ENCODE measurements at regions not wholly inside any gene's neighbourhood (a gene's known extent, or its start where the extent isn't known, plus 50 kb on each side); places are given as distances from the start of the nearest gene placed in this dataset.

- H3K4me3 ChIP-seq, result no peak overlapping the region
- H3K27ac ChIP-seq, result no peak overlapping the region
- H3K4me1 ChIP-seq, result no peaks in the 10 kb centered on the region
- no peaks in the 10 kb centered on the region for H3K9me3 ChIP-seq
- no peak overlapping the region for H3K9ac ChIP-seq (ENCODE audit: low read depth in 2 of 2, low read length in 2 of 2)
- DNase-seq, result no peak
- no peak for TF ChIP-seq CTCF (IDR thresholded peaks at IDR 0.05)
- intact Hi-C loops (cut with DNase I), result no loop called here
- H3K36me3 ChIP-seq, result no peaks in the 10 kb centered on the region
- H3K27me3 ChIP-seq, result no peaks in the 10 kb centered on the region
Observed at GRCh38 chr3:66729687-66730393, 229.0 kb upstream of the LRIG1 start.

DNA sequence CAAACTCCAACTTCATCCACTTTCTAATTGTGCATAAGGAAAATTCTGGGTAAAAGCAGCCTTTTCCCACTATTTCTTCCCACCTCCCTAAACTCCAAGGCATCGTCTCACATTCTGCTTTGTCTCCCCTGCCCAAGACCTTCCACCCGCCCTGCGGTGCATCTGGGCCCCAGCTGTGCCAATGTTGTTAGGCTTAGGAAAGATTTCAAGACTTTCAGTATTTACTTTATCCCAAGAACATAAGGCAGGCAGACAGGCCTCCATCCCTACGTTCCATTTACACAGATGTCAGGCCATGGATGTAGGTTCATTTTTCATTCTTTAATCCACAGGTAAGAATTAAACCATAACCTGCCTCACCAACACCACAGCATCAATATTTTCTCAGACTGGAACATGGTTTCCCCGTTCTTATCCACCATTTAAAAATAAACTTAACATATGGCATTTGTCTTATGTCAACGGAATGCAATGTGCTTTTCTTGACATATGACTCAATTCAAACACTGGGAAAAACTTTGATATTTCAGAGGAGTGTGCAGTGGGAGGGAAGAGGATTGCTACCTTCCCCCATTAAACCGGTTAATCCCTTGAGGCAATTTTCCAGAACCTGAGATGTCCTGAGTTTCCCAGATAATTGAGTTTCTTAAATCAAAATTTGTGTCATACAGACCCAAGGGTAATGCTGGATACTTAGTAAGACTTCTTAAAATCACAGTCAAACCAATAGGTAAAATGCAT, 238.0 kb upstream of the LRIG1 start:
- H3K36me3 ChIP-seq, result no peaks in the 10 kb centered on the region
- H3K9ac ChIP-seq (ENCODE audit: low read depth in 2 of 2, low read length in 2 of 2), result no peak overlapping the region
- DNase-seq, result no peak
- H3K9me3 ChIP-seq, result no peaks in the 10 kb centered on the region
- H3K4me3 ChIP-seq, result no peak overlapping the region
- intact Hi-C loops (cut with DNase I), result no loop called here
- no peaks in the 10 kb centered on the region for H3K27me3 ChIP-seq
- H3K4me1 ChIP-seq, result no peaks in the 10 kb centered on the region
- no peak for TF ChIP-seq CTCF (IDR thresholded peaks at IDR 0.05)
- H3K27ac ChIP-seq, result no peak overlapping the region

GRCh38 chr3:66740260-66740659, 239.4 kb upstream of the LRIG1 start:
- Histone ChIP-seq H3K36me3 (no peaks in the 10 kb centered on the region), H3K4me1 (no peaks in the 10 kb centered on the region), H3K27ac (no peak overlapping the region), H3K27me3 (no peaks in the 10 kb centered on the region), H3K4me3 (no peak overlapping the region), H3K9me3 (no peaks in the 10 kb centered on the region), H3K9ac (ENCODE audit: low read depth in 2 of 2, low read length in 2 of 2) (no peak overlapping the region)
- TF ChIP-seq CTCF (IDR thresholded peaks at IDR 0.05), result no peak
- DNase-seq, result no peak
- intact Hi-C loops (cut with DNase I), result no loop called here

GRCh38 chr3:66744521-66744920, 243.7 kb upstream of the LRIG1 start:
- intact Hi-C loops (cut with DNase I), result no loop called here
- Histone ChIP-seq H3K4me1 (no peaks in the 10 kb centered on the region), H3K36me3 (no peaks in the 10 kb centered on the region), H3K27ac (no peak overlapping the region), H3K9ac (ENCODE audit: low read depth in 2 of 2, low read length in 2 of 2) (no peak overlapping the region), H3K9me3 (no peaks in the 10 kb centered on the region), H3K27me3 (no peaks in the 10 kb centered on the region), H3K4me3 (no peak overlapping the region)
- no peak for DNase-seq
- TF ChIP-seq CTCF (IDR thresholded peaks at IDR 0.05), result no peak

GRCh38 chr3:66744986-66745385, 244.2 kb upstream of the LRIG1 start:
- no peak for TF ChIP-seq CTCF (IDR thresholded peaks at IDR 0.05)
- DNase-seq, result no peak
- Histone ChIP-seq H3K4me3 (no peak overlapping the region), H3K36me3 (no peaks in the 10 kb centered on the region), H3K27ac (no peak overlapping the region), H3K27me3 (no peaks in the 10 kb centered on the region), H3K4me1 (no peaks in the 10 kb centered on the region), H3K9ac (ENCODE audit: low read depth in 2 of 2, low read length in 2 of 2) (no peak overlapping the region), H3K9me3 (no peaks in the 10 kb centered on the region)
- intact Hi-C loops (cut with DNase I), result no loop called here
